ENCODE measurements at regions not wholly inside any gene's neighbourhood (a gene's known extent, or its start where the extent isn't known, plus 50 kb on each side); places are given as distances from the start of the nearest gene placed in this dataset.

DNA sequence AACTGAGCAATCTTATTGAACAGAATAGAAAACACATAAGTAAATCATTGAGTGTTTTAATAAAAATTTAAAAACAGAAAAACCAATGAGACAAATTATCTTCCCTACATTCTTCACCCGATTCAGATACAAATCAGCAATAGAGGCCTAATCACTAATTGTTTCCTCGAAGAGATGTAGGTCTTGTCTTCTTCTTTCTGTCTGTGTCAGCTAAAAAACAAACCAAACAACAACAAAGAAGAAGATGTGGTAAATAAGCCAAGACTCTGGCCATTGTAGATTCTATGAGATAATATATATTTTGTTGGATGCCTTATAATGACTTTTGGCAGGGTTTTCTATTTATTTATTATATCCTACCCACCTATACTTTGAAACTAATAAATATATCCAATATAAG lies 200.9 kb upstream of the FSIP2 start:
- no peak for TF ChIP-seq EZH2 (IDR thresholded peaks at IDR 0.05; ENCODE audit: insufficient read depth, poor library complexity, severe bottlenecking)
- no peak for TF ChIP-seq EZH2phosphoT487 (IDR thresholded peaks at IDR 0.05; ENCODE audit: insufficient read depth, low read depth)

All from GM23248 (cell line).